ENCODE measurements at regions not wholly inside any gene's neighbourhood (a gene's known extent, or its start where the extent isn't known, plus 50 kb on each side); places are given as distances from the start of the nearest gene placed in this dataset.

DNA sequence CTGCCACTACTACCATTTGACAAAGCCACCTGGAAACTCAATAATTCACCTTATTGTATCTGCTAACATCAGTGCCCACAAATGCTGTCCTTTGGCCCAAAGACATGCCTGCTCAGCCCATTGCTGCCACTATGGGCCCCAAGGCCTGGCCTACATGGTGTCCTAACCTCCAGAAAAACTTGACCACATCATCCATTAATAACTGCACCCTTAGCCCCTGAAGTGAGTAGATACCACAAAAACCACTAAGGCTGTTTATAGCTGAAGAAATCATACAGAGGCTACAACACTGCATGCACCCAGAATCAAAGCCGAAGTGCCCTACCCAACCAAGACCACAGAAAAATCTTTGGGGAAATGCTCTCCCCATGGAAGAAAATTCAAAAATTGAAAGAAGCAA, 932.8 kb upstream of the SLITRK6 start:
- no peak for DNase-seq (ENCODE audit: low read depth)

GRCh38 chr13:86737334-86737932, 933.7 kb upstream of the SLITRK5 start:
- DNase-seq (ENCODE audit: low read depth), result no peak

DNA sequence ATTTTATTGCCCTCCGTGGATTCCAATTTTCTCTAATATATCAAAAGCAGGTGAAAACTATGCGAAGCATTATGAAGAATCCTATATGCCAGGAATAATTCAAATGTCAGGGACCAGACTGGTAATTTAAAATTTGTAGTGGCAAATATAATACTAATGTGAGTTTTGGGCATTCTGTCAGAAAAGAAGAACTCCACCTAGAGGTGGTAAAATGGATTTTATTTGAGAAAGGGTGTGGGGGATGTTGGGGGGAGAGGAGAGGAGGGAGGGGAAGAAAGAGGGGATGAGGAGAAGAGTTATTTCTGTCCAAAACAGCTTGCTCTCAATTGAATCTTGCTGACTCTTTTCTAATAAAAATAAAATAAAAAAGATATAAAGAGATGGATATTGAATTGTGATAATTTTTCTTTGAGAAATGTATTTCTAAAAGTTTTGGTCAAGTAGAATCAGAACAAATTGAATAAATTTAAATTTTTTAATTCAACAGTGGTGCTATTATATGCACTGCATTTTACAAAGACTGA, 929.3 kb upstream of the SLITRK5 start:
- no peak for DNase-seq (ENCODE audit: low read depth)

- DNase-seq (ENCODE audit: low read depth), result no peak
Observed at GRCh38 chr13:86757236-86757978, 913.8 kb upstream of the SLITRK5 start.

- DNase-seq (ENCODE audit: low read depth), result no peak
Observed at GRCh38 chr13:86758116-86758515, 913.1 kb upstream of the SLITRK5 start.

DNA sequence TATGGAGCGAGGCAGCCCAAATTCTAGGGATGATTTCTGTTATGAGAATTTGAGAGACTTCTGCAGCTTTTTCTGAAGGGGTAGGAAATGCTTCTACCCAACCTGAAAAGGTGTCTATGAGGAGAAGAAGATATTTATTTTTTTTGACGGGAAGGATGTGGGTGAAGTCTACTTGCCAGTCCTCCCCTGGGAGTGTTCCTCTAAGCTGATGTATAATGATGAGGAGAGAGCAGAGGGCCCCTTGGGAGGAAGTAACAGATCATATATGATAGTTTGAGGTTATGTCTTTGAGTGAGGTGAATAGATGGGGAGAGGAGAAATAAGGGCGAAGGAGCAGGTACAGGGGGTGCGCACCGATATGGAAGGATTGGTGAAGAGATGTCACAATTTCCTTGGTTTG, 910.6 kb upstream of the SLITRK5 start:
- DNase-seq (ENCODE audit: low read depth), result no peak

GRCh38 chr13:86765462-86765861, 905.7 kb upstream of the SLITRK5 start:
- no peak for DNase-seq (ENCODE audit: low read depth)

GRCh38 chr13:86788616-86789015, 882.6 kb upstream of the SLITRK5 start:
- DNase-seq (ENCODE audit: low read depth), result no peak

DNA sequence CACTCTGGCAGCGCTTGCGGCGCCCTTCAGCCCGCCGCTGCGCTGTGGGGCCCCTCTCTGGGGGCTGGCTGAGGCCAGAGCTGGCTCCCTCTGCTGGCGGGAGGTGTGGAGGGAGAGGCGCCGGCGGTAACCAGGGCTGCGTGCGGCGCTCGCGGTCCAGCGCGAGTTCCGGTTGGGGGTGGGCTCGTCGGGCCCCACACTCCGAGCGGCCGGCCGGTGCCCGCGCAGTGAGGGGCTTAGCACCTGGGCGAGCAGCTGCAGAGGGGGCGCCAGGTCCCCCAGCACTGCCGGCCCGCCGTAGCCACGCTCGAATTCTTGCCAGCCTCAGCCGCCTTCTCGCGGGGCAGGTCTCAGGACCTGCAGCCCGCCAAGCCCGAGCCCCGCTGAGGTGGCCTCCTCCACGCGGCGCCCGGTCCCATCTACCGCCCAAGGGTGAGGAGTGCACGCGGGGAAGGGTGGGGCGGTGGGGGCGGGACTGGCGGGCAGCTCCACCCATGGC, 879.0 kb upstream of the SLITRK5 start:
- no peak for DNase-seq (ENCODE audit: low read depth)

- DNase-seq (ENCODE audit: low read depth), result no peak
Observed at GRCh38 chr13:86795858-86796257, 875.3 kb upstream of the SLITRK5 start.

- no peak for DNase-seq (ENCODE audit: low read depth)
Observed at GRCh38 chr13:86810361-86810760, 860.8 kb upstream of the SLITRK5 start.

DNA sequence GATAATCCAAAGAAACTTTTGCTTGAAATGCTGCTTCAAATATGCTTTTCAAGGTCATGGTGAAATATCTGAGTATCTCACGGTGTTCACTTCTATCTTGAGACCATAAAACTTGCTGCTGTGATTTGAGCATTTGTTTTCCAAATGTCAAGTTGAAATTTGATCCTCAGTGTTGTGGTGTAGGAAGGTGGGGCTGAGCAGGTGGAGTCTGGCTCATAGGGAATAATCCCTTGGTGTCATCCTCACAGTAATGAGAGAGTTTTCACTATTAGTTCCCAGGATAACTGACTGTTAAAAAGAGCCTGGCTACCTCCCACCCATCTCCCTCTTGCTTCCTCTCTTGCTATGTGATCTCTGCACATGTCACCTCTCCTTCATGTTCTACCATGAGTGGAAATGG, 858.0 kb upstream of the SLITRK5 start:
- no peak for DNase-seq (ENCODE audit: low read depth)

GRCh38 chr13:86825410-86825809, 845.8 kb upstream of the SLITRK5 start:
- DNase-seq (ENCODE audit: low read depth), result no peak

DNA sequence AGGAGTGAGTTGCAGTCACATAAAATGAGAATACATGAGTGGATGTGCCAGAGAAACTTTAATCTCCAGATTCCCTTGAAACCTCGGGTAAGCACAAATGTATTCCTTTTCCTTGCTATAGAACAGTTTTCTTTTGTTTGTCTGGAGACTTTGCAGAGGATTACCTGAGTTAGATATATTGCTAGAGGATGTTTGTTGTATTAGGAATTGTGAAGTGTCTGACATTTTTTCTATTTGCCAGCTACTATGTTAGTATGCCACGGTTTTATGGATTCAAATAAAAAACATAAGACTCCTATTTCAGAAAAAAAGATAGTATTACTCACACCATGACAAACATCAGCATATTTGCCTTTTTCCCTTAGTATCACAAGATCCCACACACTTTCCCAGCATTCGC, 844.9 kb upstream of the SLITRK5 start:
- no peak for DNase-seq (ENCODE audit: low read depth)

DNA sequence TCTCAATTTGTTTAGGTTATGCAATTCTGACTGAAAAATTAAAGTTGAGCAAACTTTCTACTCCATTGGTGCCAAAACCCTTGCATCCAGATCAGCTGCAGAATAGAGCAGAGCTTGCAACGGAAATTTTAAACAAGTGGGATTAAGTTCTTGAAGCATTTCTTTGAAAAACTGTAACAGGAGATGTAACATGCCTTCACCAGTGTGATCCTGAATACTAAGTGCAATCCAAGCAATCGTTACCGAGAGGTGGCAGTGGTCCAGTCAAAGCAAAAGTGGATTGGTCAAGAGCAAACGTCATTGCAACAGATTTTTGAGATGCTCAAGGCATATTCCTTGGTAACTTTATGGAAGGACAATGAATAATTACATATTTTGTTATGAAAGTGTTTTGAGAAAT, 841.1 kb upstream of the SLITRK5 start:
- DNase-seq (ENCODE audit: low read depth), result no peak

DNA sequence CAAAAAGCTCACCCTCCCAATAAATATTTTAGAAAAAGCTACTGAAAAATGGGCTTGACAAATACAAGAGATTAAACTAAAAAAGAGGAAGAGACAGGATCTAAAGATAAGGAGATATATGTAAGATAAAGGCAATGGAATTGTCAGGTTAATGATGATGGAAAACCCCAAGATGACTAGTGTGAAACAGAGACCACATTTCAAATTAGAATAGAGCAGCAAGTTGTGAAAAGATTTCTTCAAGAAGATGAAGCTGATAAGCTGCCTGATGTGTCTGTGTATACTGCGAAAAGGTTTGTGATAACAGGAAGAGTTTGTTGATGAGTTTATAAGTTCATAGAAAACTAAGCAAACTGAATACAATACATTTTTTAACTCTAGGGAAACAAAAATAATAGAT, 840.1 kb upstream of the SLITRK5 start:
- no peak for DNase-seq (ENCODE audit: low read depth)

DNA sequence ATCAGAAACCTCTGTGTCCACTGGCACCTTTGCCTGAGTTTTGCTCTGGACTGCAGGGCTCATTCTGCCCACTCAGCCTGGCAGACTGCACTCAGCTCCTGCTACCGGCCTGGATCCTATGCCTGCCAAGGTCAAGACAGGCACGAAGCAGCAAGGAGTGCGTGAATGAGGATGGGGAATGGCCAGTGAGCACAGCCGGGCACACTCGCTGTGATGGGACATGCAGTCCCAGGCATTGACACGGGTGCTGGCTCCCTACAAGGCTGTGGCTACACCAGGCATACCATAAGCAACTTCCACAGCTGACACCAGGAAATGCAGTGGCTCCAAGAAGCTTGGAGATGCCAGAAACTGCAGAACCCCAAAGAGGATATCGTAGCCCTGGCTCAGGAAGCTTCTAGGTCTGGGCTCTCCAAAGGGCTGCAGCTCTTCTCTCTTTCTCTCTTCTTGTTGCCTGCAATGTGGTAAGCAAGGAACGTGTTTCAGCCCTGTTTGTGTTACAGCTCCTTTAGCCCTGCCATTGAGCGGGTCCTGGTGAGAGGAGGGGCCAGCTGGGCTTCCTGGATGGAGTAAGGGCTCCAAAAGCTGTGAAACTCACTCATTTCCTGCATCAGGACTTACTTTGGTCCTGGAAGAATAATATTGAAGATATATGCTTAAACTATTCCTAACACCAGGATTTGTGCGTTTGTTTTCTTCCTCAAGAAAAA, 832.6 kb upstream of the SLITRK5 start:
- no peak for DNase-seq (ENCODE audit: low read depth)

- no peak for DNase-seq (ENCODE audit: low read depth)
Observed at GRCh38 chr13:86839221-86839620, 832.0 kb upstream of the SLITRK5 start.

DNA sequence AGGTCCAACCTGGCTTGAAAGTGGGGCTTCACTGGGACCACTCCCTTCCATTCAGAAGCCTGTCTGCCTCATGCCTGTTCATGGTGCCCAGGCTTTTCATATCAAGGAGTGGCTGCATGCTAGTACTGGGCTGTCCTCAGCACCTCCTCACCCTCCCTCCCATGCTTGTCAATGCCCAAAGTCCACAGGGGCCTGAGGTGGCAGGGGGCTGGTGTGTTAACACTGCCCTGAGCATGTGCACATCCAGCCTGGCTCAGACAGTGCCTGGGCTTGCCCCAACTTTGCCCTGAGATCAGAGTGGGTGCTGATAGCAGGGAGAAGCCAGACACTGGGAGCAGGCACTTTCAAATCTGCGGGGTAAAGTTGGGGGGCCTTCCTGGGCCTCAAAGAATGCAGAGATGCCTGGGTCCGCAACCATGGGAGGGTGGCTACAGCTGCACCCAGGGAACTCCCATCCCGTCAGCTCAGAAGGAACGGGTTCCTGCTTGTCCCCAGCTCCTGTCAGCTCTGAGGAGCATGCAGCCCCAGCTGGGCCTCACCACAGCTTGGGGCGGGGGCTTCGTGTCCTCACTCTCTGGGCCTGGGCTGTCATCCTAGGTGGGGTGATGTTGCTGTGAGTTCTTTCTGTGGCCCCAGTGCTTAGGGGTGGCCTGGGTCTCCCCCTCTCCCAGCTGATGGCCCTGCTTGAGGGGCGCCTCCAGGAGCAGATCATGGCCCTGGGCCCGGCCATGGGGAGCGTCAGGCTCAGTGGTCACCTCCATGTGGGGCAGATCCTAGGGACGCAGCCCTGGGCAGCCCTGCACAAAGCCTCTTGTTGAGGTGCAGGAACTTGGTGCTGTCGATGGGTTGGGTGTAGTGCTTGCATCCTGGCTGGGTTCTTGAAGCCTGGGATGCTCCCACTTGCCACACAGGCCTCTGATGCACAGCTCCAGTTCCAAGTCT, 830.6 kb upstream of the SLITRK5 start:
- no peak for DNase-seq (ENCODE audit: low read depth)

- no peak for DNase-seq (ENCODE audit: low read depth)
Observed at GRCh38 chr13:86841264-86841663, 829.9 kb upstream of the SLITRK5 start.

DNA sequence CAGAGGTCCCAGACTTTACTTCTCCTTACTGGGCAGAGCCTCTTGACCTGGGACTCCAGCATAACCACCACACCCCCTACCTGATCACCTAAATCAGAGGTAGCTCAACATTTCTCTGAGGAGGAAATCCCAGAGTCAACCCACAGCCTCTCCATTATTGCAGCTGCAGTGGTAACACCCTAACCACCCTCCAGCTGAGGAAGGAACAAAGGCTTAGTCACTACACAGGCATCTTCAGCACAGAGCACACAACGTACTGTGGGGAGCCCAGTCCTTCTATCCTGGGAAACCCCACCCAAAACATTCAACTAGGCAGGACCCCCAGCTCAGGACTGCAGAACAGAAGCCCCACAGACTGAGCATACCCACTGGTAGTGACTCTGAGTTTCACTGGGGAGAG, 824.7 kb upstream of the SLITRK5 start:
- DNase-seq (ENCODE audit: low read depth), result peak; percentile 2

DNA sequence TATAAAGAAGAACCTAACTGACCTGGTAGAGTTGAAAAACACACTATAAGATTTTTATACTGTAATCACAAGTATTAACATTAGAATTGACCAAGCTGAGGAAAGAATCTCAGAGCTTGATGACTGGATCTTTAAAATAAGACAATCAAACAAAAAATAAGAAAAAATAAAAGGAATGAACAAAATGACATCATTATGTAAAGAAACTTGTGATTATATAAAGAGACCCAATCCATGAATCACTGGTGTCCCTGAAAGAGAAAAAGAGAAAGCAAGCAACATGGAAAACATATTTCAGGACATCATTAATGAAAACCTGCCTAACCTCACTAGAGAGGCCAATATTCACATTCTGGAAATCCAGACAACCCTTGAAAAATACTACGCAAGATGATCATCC, 822.5 kb upstream of the SLITRK5 start:
- no peak for DNase-seq (ENCODE audit: low read depth)

Data from M059J (cell line).